Effector memory CD8-positive, alpha-beta T cell (primary cell): ENCODE measurements at regions not wholly inside any gene's neighbourhood (a gene's known extent, or its start where the extent isn't known, plus 50 kb on each side); places are given as distances from the start of the nearest gene placed in this dataset.
A peak's percentile ranks its signal among the peaks of the same experiment; 100 is the strongest.

Source experiments
- ATAC-seq: fragments of 150-1000 bp; cut with Tn5 transposase; replicated peaks from 2 replicates; pipeline ENCODE4 v1.10.0; 2021; ENCODE audit warnings: mild to moderate bottlenecking, moderate library complexity
- DNase-seq, 3 experiments: peaks; one replicate each; pipeline ENCODE4 v3.0.0; 2021
- H3K27ac Mint-ChIP-seq, 2 donors: one replicate each; pipeline ENCODE4 v1.8.0; 2022; ENCODE audit warnings: mild to moderate bottlenecking in 2 of 2, mixed read lengths in 2 of 2, moderate library complexity in 2 of 2
- H3K27me3 Mint-ChIP-seq, 2 donors: one replicate each; pipeline ENCODE4 v1.8.0; 2022; ENCODE audit warnings: mixed read lengths in 2 of 2
- H3K36me3 Mint-ChIP-seq: one replicate; pipeline ENCODE4 v1.8.0; 2022; ENCODE audit warnings: mild to moderate bottlenecking, moderate library complexity, mixed read lengths; ENCODE audit not compliant: insufficient read depth
- H3K4me1 Mint-ChIP-seq, 2 donors: one replicate each; pipeline ENCODE4 v1.8.0; 2022; ENCODE audit warnings: low read depth in 2 of 2, mixed read lengths in 2 of 2
- H3K4me3 Mint-ChIP-seq, 2 donors: one replicate each; pipeline ENCODE4 v1.8.0; 2022; ENCODE audit warnings: mild to moderate bottlenecking in 2 of 2, mixed read lengths in 2 of 2, moderate library complexity in 2 of 2
- H3K9me3 Mint-ChIP-seq, 2 donors: one replicate each; pipeline ENCODE4 v1.8.0; 2022; ENCODE audit warnings: mixed read lengths in 2 of 2

- H3K27ac Mint-ChIP-seq, result no peak overlapping the region
- ATAC-seq (no peak), DNase-seq (no peak)
- no peaks in the 10 kb centered on the region for H3K9me3 Mint-ChIP-seq
- peaks cover 17 to 29% of the 10 kb centered on the region in 2 donors for H3K27me3 Mint-ChIP-seq
- H3K4me3 Mint-ChIP-seq, result no peak overlapping the region
- no peaks in the 10 kb centered on the region for H3K4me1 Mint-ChIP-seq
- H3K36me3 Mint-ChIP-seq, result no peaks in the 10 kb centered on the region
These were observed 141.5 kb upstream of the NDUFV2 start for GRCh38 chr18:8960740-8961657.

GRCh38 chr18:8962192-8962779, 140.2 kb upstream of the NDUFV2 start:
- Mint-ChIP-seq H3K27ac (no peak overlapping the region), H3K4me3 (no peak overlapping the region), H3K9me3 (no peaks in the 10 kb centered on the region), H3K27me3 (peaks cover 19 to 36% of the 10 kb centered on the region in 2 donors), H3K4me1 (no peaks in the 10 kb centered on the region), H3K36me3 (no peaks in the 10 kb centered on the region)
- DNase-seq, result no peak
- no peak for ATAC-seq

GRCh38 chr18:8962855-8963635, 139.5 kb upstream of the NDUFV2 start:
- H3K27me3 Mint-ChIP-seq, result peaks cover 27 to 39% of the 10 kb centered on the region in 2 donors
- no peaks in the 10 kb centered on the region for H3K36me3 Mint-ChIP-seq
- ATAC-seq, result no peak

GRCh38 chr18:8963876-8964275, 138.6 kb upstream of the NDUFV2 start:
- H3K4me3 Mint-ChIP-seq, result no peak overlapping the region
- no peak for ATAC-seq
- H3K4me1 Mint-ChIP-seq, result no peaks in the 10 kb centered on the region
- peaks cover 26 to 40% of the 10 kb centered on the region in 2 donors for H3K27me3 Mint-ChIP-seq
- DNase-seq, result no peak
- no peaks in the 10 kb centered on the region for H3K9me3 Mint-ChIP-seq
- H3K36me3 Mint-ChIP-seq, result no peaks in the 10 kb centered on the region
- H3K27ac Mint-ChIP-seq, result no peak overlapping the region

More at GRCh38 chr18:8962855-8963635, 139.5 kb upstream of the NDUFV2 start:
- H3K9me3 Mint-ChIP-seq, result no peaks in the 10 kb centered on the region
- H3K4me1 Mint-ChIP-seq, result no peaks in the 10 kb centered on the region
- no peak overlapping the region for H3K4me3 Mint-ChIP-seq
- no peak overlapping the region for H3K27ac Mint-ChIP-seq
- no peak for DNase-seq

- Mint-ChIP-seq H3K9me3 (no peaks in the 10 kb centered on the region), H3K27me3 (peaks cover 34 to 45% of the 10 kb centered on the region in 2 donors), H3K36me3 (no peaks in the 10 kb centered on the region), H3K4me1 (no peaks in the 10 kb centered on the region), H3K27ac (no peak overlapping the region), H3K4me3 (no peak overlapping the region)
- ATAC-seq (no peak), DNase-seq (no peak)
These were observed 137.1 kb upstream of the NDUFV2 start for GRCh38 chr18:8965398-8965797.

- ATAC-seq, result no peak
- no peak overlapping the region for H3K4me3 Mint-ChIP-seq
- H3K27me3 Mint-ChIP-seq, result peaks cover 34 to 45% of the 10 kb centered on the region in 2 donors
- H3K27ac Mint-ChIP-seq, result no peak overlapping the region
- DNase-seq, result no peak
- H3K9me3 Mint-ChIP-seq, result no peaks in the 10 kb centered on the region
- H3K4me1 Mint-ChIP-seq, result no peaks in the 10 kb centered on the region
- no peaks in the 10 kb centered on the region for H3K36me3 Mint-ChIP-seq
These were observed 135.7 kb upstream of the NDUFV2 start for GRCh38 chr18:8966821-8967220.

GRCh38 chr18:8967573-8967972, 134.9 kb upstream of the NDUFV2 start:
- no peak for ATAC-seq
- H3K27me3 Mint-ChIP-seq, result peaks cover 34 to 48% of the 10 kb centered on the region in 2 donors

GRCh38 chr18:8969639-8970390, 132.7 kb upstream of the NDUFV2 start:
- Mint-ChIP-seq H3K4me3 (no peak overlapping the region), H3K27ac (no peak overlapping the region), H3K27me3 (peaks cover 53 to 69% of the 10 kb centered on the region in 2 donors), H3K36me3 (no peaks in the 10 kb centered on the region), H3K9me3 (peaks cover 0 to 1% of the 10 kb centered on the region in 2 donors), H3K4me1 (no peaks in the 10 kb centered on the region)
- no peak for ATAC-seq
- no peak for DNase-seq

More at GRCh38 chr18:8967573-8967972, 134.9 kb upstream of the NDUFV2 start:
- no peak overlapping the region for H3K4me3 Mint-ChIP-seq
- H3K27ac Mint-ChIP-seq, result no peak overlapping the region
- DNase-seq, result no peak
- H3K36me3 Mint-ChIP-seq, result no peaks in the 10 kb centered on the region
- no peaks in the 10 kb centered on the region for H3K9me3 Mint-ChIP-seq
- H3K4me1 Mint-ChIP-seq, result no peaks in the 10 kb centered on the region

- no peak for DNase-seq
- Mint-ChIP-seq H3K9me3 (peaks cover 0 to 1% of the 10 kb centered on the region in 2 donors), H3K4me3 (no peak overlapping the region), H3K36me3 (no peaks in the 10 kb centered on the region), H3K27ac (no peak overlapping the region), H3K4me1 (no peaks in the 10 kb centered on the region), H3K27me3 (peaks cover 53 to 62% of the 10 kb centered on the region in 2 donors)
- ATAC-seq, result no peak
These were observed 131.7 kb upstream of the NDUFV2 start for GRCh38 chr18:8970843-8971242.

- Mint-ChIP-seq H3K4me3 (no peak overlapping the region), H3K9me3 (peaks cover 0 to 1% of the 10 kb centered on the region in 2 donors), H3K4me1 (no peaks in the 10 kb centered on the region), H3K27me3 (peaks cover 42 to 52% of the 10 kb centered on the region in 2 donors), H3K36me3 (no peaks in the 10 kb centered on the region), H3K27ac (no peak overlapping the region)
- no peak for DNase-seq
- no peak for ATAC-seq
These were observed 130.4 kb upstream of the NDUFV2 start for GRCh38 chr18:8972116-8972515.

GRCh38 chr18:8974279-8974678, 128.2 kb upstream of the NDUFV2 start:
- Mint-ChIP-seq H3K9me3 (peaks cover 0 to 1% of the 10 kb centered on the region in 2 donors), H3K27ac (no peak overlapping the region), H3K4me1 (no peaks in the 10 kb centered on the region), H3K27me3 (peaks cover 25 to 34% of the 10 kb centered on the region in 2 donors), H3K36me3 (no peaks in the 10 kb centered on the region), H3K4me3 (no peak overlapping the region)
- ATAC-seq (no peak), DNase-seq (no peak)

- peaks cover 0 to 1% of the 10 kb centered on the region in 2 donors for H3K9me3 Mint-ChIP-seq
- H3K4me3 Mint-ChIP-seq, result no peak overlapping the region
- H3K36me3 Mint-ChIP-seq, result no peaks in the 10 kb centered on the region
- DNase-seq (no peak), ATAC-seq (no peak)
- H3K27me3 Mint-ChIP-seq, result peaks cover 25 to 30% of the 10 kb centered on the region in 2 donors
- H3K27ac Mint-ChIP-seq, result no peak overlapping the region
- H3K4me1 Mint-ChIP-seq, result no peaks in the 10 kb centered on the region
These were observed 127.8 kb upstream of the NDUFV2 start for GRCh38 chr18:8974696-8975095.

GRCh38 chr18:8975624-8976023, 126.9 kb upstream of the NDUFV2 start:
- H3K4me1 Mint-ChIP-seq, result no peaks in the 10 kb centered on the region
- peak overlapping the region in 1 of 2 donors; percentile 25 for H3K27ac Mint-ChIP-seq

More at GRCh38 chr18:8975624-8976023, 126.9 kb upstream of the NDUFV2 start:
- Mint-ChIP-seq H3K4me3 (no peak overlapping the region), H3K9me3 (peaks cover 0 to 1% of the 10 kb centered on the region in 2 donors), H3K27me3 (peaks cover 24% of the 10 kb centered on the region in 2 donors), H3K36me3 (no peaks in the 10 kb centered on the region)
- no peak for DNase-seq
- ATAC-seq, result no peak
